Breast epithelium (tissue), 3 donors: ENCODE measurements at regions not wholly inside any gene's neighbourhood (a gene's known extent, or its start where the extent isn't known, plus 50 kb on each side); places are given as distances from the start of the nearest gene placed in this dataset.
"Not testable (repeated sequence)": the region's sequence is repeated elsewhere in the genome, so short reads cannot be mapped to it uniquely, and the experiment has no call there.

Experiments used
- CTCF ChIP-seq, 3 donors: fragments of 450-650 bp; IDR thresholded peaks; one replicate each; pipeline ENCODE4 v1.5.1; 2016 to 2017; ENCODE audit warnings: antibody characterized with exemption in 3 of 3, mild to moderate bottlenecking in 3 of 3, moderate library complexity in 3 of 3
- POLR2A ChIP-seq: fragments of 450-650 bp; IDR thresholded peaks from one replicate; pipeline ENCODE4 v1.6.1; 2016; ENCODE audit warnings: antibody characterized with exemption, mild to moderate bottlenecking, moderate library complexity
- POLR2AphosphoS5 ChIP-seq, 3 donors: sonication (generic); formaldehyde crosslinking; IDR thresholded peaks; one replicate each; pipeline ENCODE4 v1.6.1; 2017; ENCODE audit warnings: antibody characterized with exemption in 3 of 3

- not testable (repeated sequence) for TF ChIP-seq CTCF (IDR thresholded peaks at IDR 0.05); POLR2A; POLR2AphosphoS5 (IDR thresholded peaks at IDR 0.05)
Observed at GRCh38 chr1:199930067-199930466, 97.4 kb upstream of the NR5A2 start.
